Stimulated activated effector memory CD8-positive, alpha-beta T cell treated with anti-CD3 and anti-CD28 coated beads, Interleukin-12 subunit alpha, Interleukin-12 subunit beta, amount 100 ng/mL, for 72 hours (primary cell): ENCODE measurements at regions not wholly inside any gene's neighbourhood (a gene's known extent, or its start where the extent isn't known, plus 50 kb on each side); places are given as distances from the start of the nearest gene placed in this dataset.
"Not testable (repeated sequence)": the region's sequence is repeated elsewhere in the genome, so short reads cannot be mapped to it uniquely, and the experiment has no call there.

ENCODE experiments used
- ATAC-seq: fragments of 150-1000 bp; cut with Tn5 transposase; 2 replicates; pipeline ENCODE4 v1.10.0; 2021
- DNase-seq, 2 donors: peaks; one replicate each; pipeline ENCODE4 v3.0.0; 2021 to 2022; ENCODE audit warnings: low spot score in 2 of 2
- H3K27ac Mint-ChIP-seq: one replicate; pipeline ENCODE4 v1.8.0; 2022; ENCODE audit warnings: mild to moderate bottlenecking, mixed read lengths
- H3K36me3 Mint-ChIP-seq: one replicate; pipeline ENCODE4 v1.8.0; 2022; ENCODE audit warnings: mild to moderate bottlenecking, mixed read lengths
- H3K4me1 Mint-ChIP-seq: one replicate; pipeline ENCODE4 v1.8.0; 2022; ENCODE audit warnings: mixed read lengths
- H3K4me3 Mint-ChIP-seq: one replicate; pipeline ENCODE4 v1.8.0; 2022; ENCODE audit warnings: mild to moderate bottlenecking, mixed read lengths
- H3K9me3 Mint-ChIP-seq: one replicate; pipeline ENCODE4 v1.8.0; 2022; ENCODE audit warnings: mixed read lengths

- no peak for ATAC-seq
- Mint-ChIP-seq H3K36me3 (no peaks in the 10 kb centered on the region), H3K9me3 (peaks cover 19% of the 10 kb centered on the region), H3K4me3 (no peak overlapping the region), H3K4me1 (no peaks in the 10 kb centered on the region), H3K27ac (no peak overlapping the region)
- DNase-seq, result no peak
Observed at GRCh38 chr5:117182104-117182503, 607.5 kb upstream of the SEMA6A start.

GRCh38 chr5:117177302-117177701 lies 602.7 kb upstream of the SEMA6A start:
- ATAC-seq (no peak), DNase-seq (no peak)
- Mint-ChIP-seq H3K9me3 (peaks cover 8% of the 10 kb centered on the region), H3K4me3 (no peak overlapping the region), H3K27ac (no peak overlapping the region), H3K4me1 (no peaks in the 10 kb centered on the region), H3K36me3 (no peaks in the 10 kb centered on the region)

GRCh38 chr5:117165068-117165467 lies 590.4 kb upstream of the SEMA6A start:
- no peak for ATAC-seq

GRCh38 chr5:117161718-117162335 lies 587.2 kb upstream of the SEMA6A start:
- H3K36me3 Mint-ChIP-seq, result no peaks in the 10 kb centered on the region
- no peak for DNase-seq
- H3K4me1 Mint-ChIP-seq, result no peaks in the 10 kb centered on the region
- no peak overlapping the region for H3K4me3 Mint-ChIP-seq
- H3K27ac Mint-ChIP-seq, result no peak overlapping the region
- ATAC-seq, result no peak
- H3K9me3 Mint-ChIP-seq, result peaks cover 3% of the 10 kb centered on the region

More at GRCh38 chr5:117165068-117165467, 590.4 kb upstream of the SEMA6A start:
- Mint-ChIP-seq H3K36me3 (no peaks in the 10 kb centered on the region), H3K9me3 (peaks cover 10% of the 10 kb centered on the region), H3K4me3 (no peak overlapping the region), H3K27ac (no peak overlapping the region), H3K4me1 (no peaks in the 10 kb centered on the region)
- DNase-seq, result no peak

GRCh38 chr5:117160391-117160790 lies 585.8 kb upstream of the SEMA6A start:
- H3K27ac Mint-ChIP-seq, result no peak overlapping the region
- H3K9me3 Mint-ChIP-seq, result no peaks in the 10 kb centered on the region
- DNase-seq, result no peak
- H3K4me1 Mint-ChIP-seq, result no peaks in the 10 kb centered on the region
- no peaks in the 10 kb centered on the region for H3K36me3 Mint-ChIP-seq
- H3K4me3 Mint-ChIP-seq, result no peak overlapping the region
- ATAC-seq, result no peak

GRCh38 chr5:117149312-117149711 lies 574.7 kb upstream of the SEMA6A start:
- Mint-ChIP-seq H3K36me3 (no peaks in the 10 kb centered on the region), H3K4me3 (no peak overlapping the region), H3K9me3 (peaks cover 20% of the 10 kb centered on the region), H3K4me1 (no peaks in the 10 kb centered on the region), H3K27ac (no peak overlapping the region)
- DNase-seq (no peak), ATAC-seq (no peak)

GRCh38 chr5:117144086-117144485 lies 569.5 kb upstream of the SEMA6A start:
- Mint-ChIP-seq H3K4me3 (no peak overlapping the region), H3K27ac (no peak overlapping the region), H3K36me3 (no peaks in the 10 kb centered on the region), H3K4me1 (no peaks in the 10 kb centered on the region), H3K9me3 (peaks cover 14% of the 10 kb centered on the region)
- no peak for DNase-seq
- no peak for ATAC-seq

GRCh38 chr5:117143406-117143805 lies 568.8 kb upstream of the SEMA6A start:
- Mint-ChIP-seq H3K4me3 (no peak overlapping the region), H3K27ac (no peak overlapping the region), H3K4me1 (no peaks in the 10 kb centered on the region), H3K36me3 (no peaks in the 10 kb centered on the region), H3K9me3 (peaks cover 12% of the 10 kb centered on the region)
- no peak for DNase-seq
- ATAC-seq, result no peak

- Mint-ChIP-seq H3K36me3 (no peaks in the 10 kb centered on the region), H3K4me3 (no peak overlapping the region), H3K4me1 (no peaks in the 10 kb centered on the region), H3K9me3 (peaks cover 11% of the 10 kb centered on the region), H3K27ac (no peak overlapping the region)
- no peak for ATAC-seq
- no peak for DNase-seq
Observed at GRCh38 chr5:117138523-117138922, 563.9 kb upstream of the SEMA6A start.

- no peak overlapping the region for H3K4me3 Mint-ChIP-seq
- DNase-seq, result no peak
- no peak for ATAC-seq
- H3K27ac Mint-ChIP-seq, result no peak overlapping the region
- H3K9me3 Mint-ChIP-seq, result peaks cover 6% of the 10 kb centered on the region
- no peaks in the 10 kb centered on the region for H3K4me1 Mint-ChIP-seq
- no peaks in the 10 kb centered on the region for H3K36me3 Mint-ChIP-seq
Observed at GRCh38 chr5:117135851-117136250, 561.2 kb upstream of the SEMA6A start.

GRCh38 chr5:117133198-117133597 lies 558.6 kb upstream of the SEMA6A start:
- Mint-ChIP-seq H3K36me3 (no peaks in the 10 kb centered on the region), H3K9me3 (peaks cover 10% of the 10 kb centered on the region), H3K27ac (no peak overlapping the region), H3K4me1 (no peaks in the 10 kb centered on the region), H3K4me3 (no peak overlapping the region)
- ATAC-seq (no peak), DNase-seq (no peak)

GRCh38 chr5:117131876-117132275 lies 557.3 kb upstream of the SEMA6A start:
- Mint-ChIP-seq H3K4me3 (no peak overlapping the region), H3K4me1 (no peaks in the 10 kb centered on the region), H3K36me3 (no peaks in the 10 kb centered on the region), H3K9me3 (peaks cover 10% of the 10 kb centered on the region), H3K27ac (no peak overlapping the region)
- DNase-seq (no peak), ATAC-seq (no peak)

- no peak overlapping the region for H3K4me3 Mint-ChIP-seq
- no peaks in the 10 kb centered on the region for H3K36me3 Mint-ChIP-seq
- peaks cover 10% of the 10 kb centered on the region for H3K9me3 Mint-ChIP-seq
- H3K27ac Mint-ChIP-seq, result no peak overlapping the region
- ATAC-seq (no peak), DNase-seq (no peak)
- H3K4me1 Mint-ChIP-seq, result no peaks in the 10 kb centered on the region
Observed at GRCh38 chr5:117131048-117131679, 556.5 kb upstream of the SEMA6A start.

GRCh38 chr5:117118499-117118898 lies 543.9 kb upstream of the SEMA6A start:
- DNase-seq, result no peak
- Mint-ChIP-seq H3K36me3 (no peaks in the 10 kb centered on the region), H3K4me1 (no peaks in the 10 kb centered on the region), H3K4me3 (no peak overlapping the region), H3K27ac (no peak overlapping the region), H3K9me3 (peaks cover 9% of the 10 kb centered on the region)
- ATAC-seq, result no peak

- DNase-seq, H3K27ac Mint-ChIP-seq, H3K9me3 Mint-ChIP-seq, H3K36me3 Mint-ChIP-seq, ATAC-seq, H3K4me3 Mint-ChIP-seq, H3K4me1 Mint-ChIP-seq: not testable (repeated sequence)
Observed at GRCh38 chr5:117117314-117117713, 542.7 kb upstream of the SEMA6A start.

GRCh38 chr5:117110548-117110947 lies 535.9 kb upstream of the SEMA6A start:
- Mint-ChIP-seq H3K4me1 (no peaks in the 10 kb centered on the region), H3K36me3 (no peaks in the 10 kb centered on the region), H3K9me3 (peaks cover 8% of the 10 kb centered on the region), H3K4me3 (no peak overlapping the region), H3K27ac (no peak overlapping the region)
- ATAC-seq (no peak), DNase-seq (no peak)
